Thoracic aorta (tissue), 2 donors: ENCODE measurements at regions not wholly inside any gene's neighbourhood (a gene's known extent, or its start where the extent isn't known, plus 50 kb on each side); places are given as distances from the start of the nearest gene placed in this dataset.
"Not testable (repeated sequence)": the region's sequence is repeated elsewhere in the genome, so short reads cannot be mapped to it uniquely, and the experiment has no call there.

ENCODE experiments used
- ATAC-seq: fragments of 150-250 bp; one replicate; pipeline ENCODE4 v1.8.0; 2017; ENCODE audit warnings: low read depth; ENCODE audit not compliant: insufficient number of reproducible peaks, low FRiP score
- DNase-seq: peaks from one replicate; pipeline ENCODE4 v3.0.0-alpha.2; 2020; ENCODE audit warnings: low spot score
- H3K27ac ChIP-seq, 2 donors: fragments of 200-600 bp; sonication (generic); 1 replicate in 1 of 2; 2 replicates in 1 of 2; pipeline ENCODE4 v1.5.1; 2016; ENCODE audit warnings: mild to moderate bottlenecking in 2 of 2, moderate library complexity in 2 of 2
- H3K27me3 ChIP-seq: fragments of 200-600 bp; sonication (generic); replicated peaks from 2 replicates; pipeline ENCODE4 v1.6.0; 2016; ENCODE audit warnings: mild to moderate bottlenecking; ENCODE audit not compliant: insufficient read depth
- H3K36me3 ChIP-seq: fragments of 200-600 bp; sonication (generic); one replicate; pipeline ENCODE4 v1.5.1; 2016
- H3K4me1 ChIP-seq, 2 donors: fragments of 200-600 bp; sonication (generic); 1 replicate in 1 of 2; 2 replicates in 1 of 2; pipeline versions ENCODE4 v1.5.1 to v1.6.0; 2016; ENCODE audit warnings: low read depth in 2 of 2, mild to moderate bottlenecking in 1 of 2; ENCODE audit not compliant: control insufficient read depth in 1 of 2
- H3K4me3 ChIP-seq: fragments of 200-600 bp; sonication (generic); 2 replicates; pipeline ENCODE4 v1.5.1; 2016; ENCODE audit warnings: mild to moderate bottlenecking
- H3K9me3 ChIP-seq: fragments of 200-600 bp; sonication (generic); 2 replicates; pipeline ENCODE4 v1.5.1; 2016
- CTCF ChIP-seq: fragments of 200-600 bp; sonication (generic); IDR thresholded peaks from one replicate; pipeline ENCODE4 v1.5.1; 2019; ENCODE audit warnings: antibody characterized with exemption

DNA sequence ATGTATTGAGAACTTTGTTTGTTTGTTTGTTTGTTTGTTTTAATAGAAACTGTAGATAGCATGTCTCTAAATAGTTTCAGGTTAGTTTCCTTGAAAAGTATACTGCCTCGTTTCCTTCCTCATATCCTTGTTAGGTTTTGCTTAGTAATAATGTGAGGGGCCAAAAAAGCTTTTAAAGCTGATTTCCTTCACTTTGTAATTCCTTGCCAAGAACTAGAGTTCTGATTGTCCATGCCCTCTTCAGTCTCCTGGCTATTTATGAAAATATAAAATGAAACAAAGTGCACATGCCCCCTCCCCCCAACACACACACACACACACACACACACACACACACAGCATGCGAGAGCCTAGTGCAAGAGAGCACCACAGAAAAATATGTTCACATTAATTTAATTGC lies 115.8 kb downstream of the FZD1 start:
- DNase-seq (no peak), ATAC-seq (no peak)
- Histone ChIP-seq H3K36me3 (no peaks in the 10 kb centered on the region), H3K27ac (no peak overlapping the region), H3K9me3 (no peaks in the 10 kb centered on the region), H3K4me1 (no peaks in the 10 kb centered on the region), H3K4me3 (no peak overlapping the region), H3K27me3 (no peaks in the 10 kb centered on the region)
- TF ChIP-seq CTCF: no peak

- ATAC-seq: no peak
- no peak for TF ChIP-seq CTCF
- no peaks in the 10 kb centered on the region for H3K27me3 ChIP-seq
- H3K4me1 ChIP-seq: no peaks in the 10 kb centered on the region
- H3K27ac ChIP-seq: no peak overlapping the region
- H3K36me3 ChIP-seq: no peaks in the 10 kb centered on the region
- H3K9me3 ChIP-seq: no peaks in the 10 kb centered on the region
- no peak overlapping the region for H3K4me3 ChIP-seq
- DNase-seq: no peak
These were observed 119.0 kb downstream of the FZD1 start for GRCh38 chr7:91383053-91383904.

DNA sequence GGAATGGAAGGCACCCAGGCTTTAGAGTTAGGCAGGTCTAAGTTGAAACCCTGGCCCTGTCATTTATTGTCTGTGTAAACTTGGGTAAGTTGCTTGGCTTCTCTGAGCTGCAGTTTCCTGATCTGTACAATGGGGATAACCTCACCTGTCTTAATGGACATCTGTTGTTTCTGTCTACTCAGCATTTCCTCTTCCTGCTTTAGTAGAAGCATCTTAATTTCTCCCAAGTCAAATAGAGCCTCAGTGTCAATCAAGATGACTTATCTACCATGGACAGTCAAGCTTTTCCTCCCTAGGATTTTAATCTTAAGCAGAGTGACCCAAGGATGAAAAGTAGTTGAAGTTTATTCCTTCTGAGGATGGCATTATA lies 119.7 kb downstream of the FZD1 start:
- ATAC-seq (no peak), DNase-seq (no peak)
- H3K4me1 ChIP-seq: no peaks in the 10 kb centered on the region
- no peak overlapping the region for H3K27ac ChIP-seq
- no peaks in the 10 kb centered on the region for H3K27me3 ChIP-seq
- no peaks in the 10 kb centered on the region for H3K9me3 ChIP-seq
- H3K36me3 ChIP-seq: no peaks in the 10 kb centered on the region
- TF ChIP-seq CTCF: no peak
- H3K4me3 ChIP-seq: no peak overlapping the region

DNA sequence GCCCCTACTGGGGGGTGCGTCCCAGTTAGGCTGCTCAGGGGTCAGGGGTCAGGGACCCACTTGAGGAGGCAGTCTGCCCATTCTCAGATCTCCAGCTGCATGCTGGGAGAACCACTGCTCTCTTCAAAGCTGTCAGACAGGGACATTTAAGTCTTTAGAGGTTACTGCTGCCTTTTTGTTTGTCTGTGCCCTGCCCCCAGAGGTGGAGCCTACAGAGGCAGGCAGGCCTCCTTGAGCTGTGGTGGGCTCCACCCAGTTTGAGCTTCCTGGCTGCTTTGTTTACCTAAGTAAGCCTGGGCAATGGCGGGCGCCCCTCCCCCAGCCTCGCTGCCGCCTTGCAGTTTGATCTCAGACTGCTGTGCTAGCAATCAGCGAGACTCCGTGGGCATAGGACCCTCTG lies 130.5 kb downstream of the FZD1 start:
- not testable (repeated sequence) for H3K4me1 ChIP-seq, H3K4me3 ChIP-seq, H3K27ac ChIP-seq, H3K36me3 ChIP-seq, H3K9me3 ChIP-seq, H3K27me3 ChIP-seq, DNase-seq, ATAC-seq

DNA sequence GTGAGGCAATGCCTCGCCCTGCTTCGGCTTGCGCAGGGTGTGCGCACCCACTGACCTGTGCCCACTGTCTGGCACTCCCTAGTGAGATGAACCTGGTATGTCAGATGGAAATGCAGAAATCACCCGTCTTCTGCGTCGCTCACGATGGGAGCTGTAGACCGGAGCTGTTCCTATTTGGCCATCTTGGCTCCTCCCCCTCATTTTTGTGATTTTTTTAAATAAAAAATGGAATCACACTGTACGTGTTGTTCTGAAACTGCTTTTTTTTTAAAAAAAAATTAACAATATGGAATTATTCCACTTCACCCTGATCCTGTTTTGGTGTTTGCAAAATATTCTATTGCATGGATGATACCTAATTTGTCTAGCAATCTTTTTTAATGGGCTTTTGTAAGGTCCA lies 131.1 kb downstream of the FZD1 start:
- not testable (repeated sequence) for H3K9me3 ChIP-seq, H3K27me3 ChIP-seq, H3K4me1 ChIP-seq, H3K36me3 ChIP-seq, H3K27ac ChIP-seq, DNase-seq, H3K4me3 ChIP-seq, ATAC-seq

GRCh38 chr7:91397096-91397495 lies 132.9 kb downstream of the FZD1 start:
- no peak overlapping the region for H3K27ac ChIP-seq
- ATAC-seq (no peak), DNase-seq (no peak)
- TF ChIP-seq CTCF: no peak
- H3K9me3 ChIP-seq: no peaks in the 10 kb centered on the region
- no peak overlapping the region for H3K4me3 ChIP-seq
- H3K27me3 ChIP-seq: no peaks in the 10 kb centered on the region
- no peaks in the 10 kb centered on the region for H3K36me3 ChIP-seq
- H3K4me1 ChIP-seq: no peaks in the 10 kb centered on the region
